Vagina (tissue), 2 donors: ENCODE measurements at regions not wholly inside any gene's neighbourhood (a gene's known extent, or its start where the extent isn't known, plus 50 kb on each side); places are given as distances from the start of the nearest gene placed in this dataset.
A peak's percentile ranks its signal among the peaks of the same experiment; 100 is the strongest.

Experiments
- DNase-seq, 2 donors: peaks; one replicate each; pipeline ENCODE4 v3.0.0-alpha.2; 2017; ENCODE audit errors: extremely low spot score in 2 of 2
- H3K27ac ChIP-seq: fragments of 200-600 bp; sonication (generic); one replicate; pipeline ENCODE4 v1.5.1; 2019
- H3K27me3 ChIP-seq: fragments of 200-600 bp; sonication (generic); one replicate; pipeline ENCODE4 v1.5.1; 2019
- H3K36me3 ChIP-seq, 2 donors: fragments of 200-600 bp; sonication (generic); one replicate each; pipeline ENCODE4 v1.5.1; 2017 to 2019
- H3K4me1 ChIP-seq: fragments of 200-600 bp; sonication (generic); one replicate; pipeline ENCODE4 v1.5.1; 2019
- H3K4me3 ChIP-seq, 2 donors: fragments of 200-600 bp; sonication (generic); 1 replicate in 1 of 2; 2 replicates in 1 of 2; pipeline ENCODE4 v1.5.1; 2016 to 2019
- H3K9me3 ChIP-seq: fragments of 200-600 bp; sonication (generic); one replicate; pipeline ENCODE4 v1.5.1; 2019
- CTCF ChIP-seq, 3 experiments: fragments of 450-650 bp in 2 of 3; fragments of 200-600 bp in 1 of 3; sonication (generic) in 1 of 3; IDR thresholded peaks; one replicate each; pipeline ENCODE4 v1.5.1; 2017 to 2019; ENCODE audit warnings: antibody characterized with exemption in 3 of 3, mild to moderate bottlenecking in 2 of 3, moderate library complexity in 2 of 3
- POLR2A ChIP-seq, 2 donors: fragments of 450-650 bp; IDR thresholded peaks; one replicate each; pipeline ENCODE4 v1.6.1; 2017; ENCODE audit warnings: antibody characterized with exemption in 2 of 2, mild to moderate bottlenecking in 2 of 2, moderate library complexity in 2 of 2
- POLR2AphosphoS5 ChIP-seq, 2 donors: sonication (generic); formaldehyde crosslinking; IDR thresholded peaks; one replicate each; pipeline ENCODE4 v1.9.0; 2017; ENCODE audit warnings: antibody characterized with exemption in 2 of 2, mild to moderate bottlenecking in 2 of 2, low read depth in 1 of 2; ENCODE audit not compliant: insufficient read depth in 1 of 2
- intact Hi-C: fragments of 100-400 bp; cut with DNase I; formaldehyde crosslinking; loops from one replicate; pipeline ENCODE4 v1.15.1; 2023

GRCh38 chr6:154890874-154891273 is 104.2 kb upstream of the TIAM2 start:
- Histone ChIP-seq H3K9me3 (no peaks in the 10 kb centered on the region), H3K36me3 (no peaks in the 10 kb centered on the region), H3K4me1 (peaks cover 3% of the 10 kb centered on the region), H3K27me3 (no peaks in the 10 kb centered on the region), H3K4me3 (no peak overlapping the region), H3K27ac (no peak overlapping the region)
- intact Hi-C loops, result no loop called here
- DNase-seq, result peak in 1 of 2 donors; percentile 27
- TF ChIP-seq CTCF (IDR thresholded peaks at IDR 0.05) (no peak), POLR2A (IDR thresholded peaks at IDR 0.05) (no peak), POLR2AphosphoS5 (IDR thresholded peaks at IDR 0.05; ENCODE audit: insufficient read depth in 1 of 2, low read depth in 1 of 2) (no peak)

GRCh38 chr6:154891901-154892300 is 103.2 kb upstream of the TIAM2 start:
- no peak for DNase-seq
- intact Hi-C loops, result no loop called here
- Histone ChIP-seq H3K4me1 (peaks cover 3% of the 10 kb centered on the region), H3K27ac (no peak overlapping the region), H3K27me3 (no peaks in the 10 kb centered on the region), H3K36me3 (no peaks in the 10 kb centered on the region), H3K4me3 (no peak overlapping the region), H3K9me3 (no peaks in the 10 kb centered on the region)
- no peak for TF ChIP-seq POLR2A (IDR thresholded peaks at IDR 0.05)
- no peak for TF ChIP-seq POLR2AphosphoS5 (IDR thresholded peaks at IDR 0.05; ENCODE audit: insufficient read depth in 1 of 2, low read depth in 1 of 2)
- TF ChIP-seq CTCF (IDR thresholded peaks at IDR 0.05), result no peak

- DNase-seq, result no peak
- Histone ChIP-seq H3K4me3 (no peak overlapping the region), H3K27ac (no peak overlapping the region), H3K27me3 (no peaks in the 10 kb centered on the region), H3K9me3 (no peaks in the 10 kb centered on the region), H3K4me1 (peaks cover 3% of the 10 kb centered on the region), H3K36me3 (no peaks in the 10 kb centered on the region)
- TF ChIP-seq CTCF (IDR thresholded peaks at IDR 0.05), result no peak
- intact Hi-C loops, result no loop called here
Measured at GRCh38 chr6:154893917-154894316, 101.2 kb upstream of the TIAM2 start.

GRCh38 chr6:154894902-154895301 is 100.2 kb upstream of the TIAM2 start:
- TF ChIP-seq POLR2A (IDR thresholded peaks at IDR 0.05) (no peak), POLR2AphosphoS5 (IDR thresholded peaks at IDR 0.05; ENCODE audit: insufficient read depth in 1 of 2, low read depth in 1 of 2) (no peak), CTCF (IDR thresholded peaks at IDR 0.05) (no peak)
- no peaks in the 10 kb centered on the region for H3K27me3 ChIP-seq
- H3K9me3 ChIP-seq, result no peaks in the 10 kb centered on the region
- H3K4me3 ChIP-seq, result no peak overlapping the region
- intact Hi-C loops, result no loop called here
- H3K27ac ChIP-seq, result no peak overlapping the region
- H3K36me3 ChIP-seq, result no peaks in the 10 kb centered on the region
- DNase-seq, result no peak
- H3K4me1 ChIP-seq, result peaks cover 3% of the 10 kb centered on the region

GRCh38 chr6:154895841-154896240 is 99.3 kb upstream of the TIAM2 start:
- intact Hi-C loops, result no loop called here
- H3K27me3 ChIP-seq, result no peaks in the 10 kb centered on the region
- H3K27ac ChIP-seq, result no peak overlapping the region
- H3K9me3 ChIP-seq, result no peaks in the 10 kb centered on the region
- no peak for TF ChIP-seq POLR2A (IDR thresholded peaks at IDR 0.05)
- TF ChIP-seq POLR2AphosphoS5 (IDR thresholded peaks at IDR 0.05; ENCODE audit: insufficient read depth in 1 of 2, low read depth in 1 of 2), result no peak
- no peak for TF ChIP-seq CTCF (IDR thresholded peaks at IDR 0.05)
- peaks cover 3% of the 10 kb centered on the region for H3K4me1 ChIP-seq
- H3K36me3 ChIP-seq, result no peaks in the 10 kb centered on the region
- no peak for DNase-seq
- no peak overlapping the region for H3K4me3 ChIP-seq
